ENCODE measurements at regions not wholly inside any gene's neighbourhood (a gene's known extent, or its start where the extent isn't known, plus 50 kb on each side); places are given as distances from the start of the nearest gene placed in this dataset.

DNA sequence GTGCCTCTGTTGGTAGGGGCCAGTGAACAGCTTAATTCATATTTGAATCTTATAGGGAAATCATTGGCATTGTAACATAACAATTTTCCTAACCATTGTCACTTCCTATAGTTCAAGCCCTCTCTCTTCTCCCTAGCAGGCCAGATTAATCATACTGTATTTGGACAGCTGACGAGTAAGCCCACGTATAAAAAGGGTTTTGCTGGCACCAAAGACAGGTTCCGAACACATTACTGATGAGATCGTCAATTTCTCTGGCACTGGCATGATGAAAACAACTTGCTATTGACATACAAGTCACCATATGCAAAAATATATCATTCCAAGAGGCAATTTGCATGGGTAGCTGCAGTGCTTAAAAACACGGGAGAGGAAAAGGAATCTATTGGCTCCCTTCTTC, 891.1 kb upstream of the AUTS2 start:
- TF ChIP-seq POLR2AphosphoS5 (IDR thresholded peaks at IDR 0.05; ENCODE audit: borderline replicate concordance, low read depth, low read length): no peak
- TF ChIP-seq EZH2 (IDR thresholded peaks at IDR 0.05): no peak
